OCI-LY1 (cell line): ENCODE measurements at regions not wholly inside any gene's neighbourhood (a gene's known extent, or its start where the extent isn't known, plus 50 kb on each side); places are given as distances from the start of the nearest gene placed in this dataset.

ENCODE experiments used
- H2AFZ ChIP-seq: fragments of 200-600 bp; sonication (generic), shearing (Covaris generic); 2 replicates; pipeline ENCODE4 v1.6.0; 2014; ENCODE audit warnings: antibody characterized with exemption, mild to moderate bottlenecking, low read length
- H3F3A ChIP-seq: fragments of 200-600 bp; sonication (generic), shearing (Covaris generic); 2 replicates; pipeline ENCODE4 v1.6.0; 2014; ENCODE audit warnings: mild to moderate bottlenecking, antibody characterized with exemption, low read length, moderate library complexity; ENCODE audit not compliant: insufficient read depth
- H3K27ac ChIP-seq: fragments of 200-600 bp; sonication (generic); 2 replicates; pipeline ENCODE4 v1.5.1; 2014; ENCODE audit warnings: low read length, mixed run types, mild to moderate bottlenecking, low read depth; ENCODE audit not compliant: poor library complexity, severe bottlenecking
- H3K27me3 ChIP-seq: fragments of 200-600 bp; sonication (generic); 2 replicates; pipeline ENCODE4 v1.6.0; 2014; ENCODE audit warnings: antibody characterized with exemption, mild to moderate bottlenecking, low read length, moderate library complexity; ENCODE audit not compliant: insufficient read depth
- H3K36me3 ChIP-seq: fragments of 200-600 bp; sonication (generic); 2 replicates; pipeline ENCODE4 v1.6.1; 2014; ENCODE audit warnings: mild to moderate bottlenecking, antibody characterized with exemption, low read length, moderate library complexity, mixed read lengths; ENCODE audit not compliant: insufficient read depth
- H3K4me1 ChIP-seq: fragments of 200-600 bp; sonication (generic); 2 replicates; pipeline ENCODE4 v1.5.1; 2014; ENCODE audit warnings: mild to moderate bottlenecking, low read length, moderate library complexity; ENCODE audit not compliant: insufficient read depth, severe bottlenecking
- H3K4me2 ChIP-seq: fragments of 200-600 bp; sonication (generic), shearing (Covaris generic); 2 replicates; pipeline ENCODE4 v1.6.1; 2014; ENCODE audit warnings: low read length
- H3K4me3 ChIP-seq: fragments of 200-600 bp; sonication (generic); 2 replicates; pipeline ENCODE4 v1.5.1; 2014; ENCODE audit warnings: low read length, low read depth, mild to moderate bottlenecking, mixed read lengths; ENCODE audit not compliant: poor library complexity, severe bottlenecking
- H3K79me2 ChIP-seq: fragments of 200-600 bp; shearing (Covaris generic); 2 replicates; pipeline ENCODE4 v1.6.1; 2016; ENCODE audit warnings: mixed run types, low read length, mixed read lengths; ENCODE audit not compliant: insufficient read depth
- H3K9ac ChIP-seq: fragments of 200-600 bp; sonication (generic), shearing (Covaris generic); 2 replicates; pipeline ENCODE4 v1.6.1; 2014; ENCODE audit warnings: mild to moderate bottlenecking, low read length, mixed read lengths
- H3K9me2 ChIP-seq: fragments of 200-600 bp; sonication (generic), shearing (Covaris generic); 2 replicates; pipeline ENCODE4 v1.6.1; 2014; ENCODE audit warnings: low read depth, mild to moderate bottlenecking, low read length, mixed read lengths
- H3K9me3 ChIP-seq: fragments of 200-600 bp; shearing (Covaris generic); 2 replicates; pipeline ENCODE4 v1.6.1; 2014; ENCODE audit warnings: low read length, mixed read lengths
- H4K20me1 ChIP-seq: fragments of 200-600 bp; sonication (generic), shearing (Covaris generic); 2 replicates; pipeline ENCODE4 v1.6.0; 2016; ENCODE audit warnings: mild to moderate bottlenecking, low read length; ENCODE audit not compliant: insufficient read depth
- CTCF ChIP-seq: fragments of 200-600 bp; sonication (generic), shearing (Covaris generic); IDR thresholded peaks from 2 replicates; pipeline ENCODE4 v1.5.1; 2017; ENCODE audit warnings: mild to moderate bottlenecking, antibody characterized with exemption, low read length, moderate library complexity, mixed read lengths
- EZH2 ChIP-seq: fragments of 200-600 bp; sonication (generic), shearing (Covaris generic); IDR thresholded peaks from 2 replicates; pipeline ENCODE4 v1.8.0; 2017; ENCODE audit warnings: borderline replicate concordance, mixed run types, mild to moderate bottlenecking, antibody characterized with exemption, low read length, moderate library complexity, mixed read lengths

- Histone ChIP-seq H2AFZ (no peak overlapping the region), H3K27ac (no peak overlapping the region), H3K9me2 (no peaks in the 10 kb centered on the region), H3K9ac (no peak overlapping the region), H3K4me1 (no peaks in the 10 kb centered on the region), H3F3A (no peaks in the 10 kb centered on the region), H3K27me3 (no peaks in the 10 kb centered on the region), H3K4me3 (no peak overlapping the region), H3K36me3 (no peaks in the 10 kb centered on the region), H4K20me1 (no peaks in the 10 kb centered on the region), H3K79me2 (no peaks in the 10 kb centered on the region), H3K9me3 (no peaks in the 10 kb centered on the region), H3K4me2 (no peak overlapping the region)
- no peak for TF ChIP-seq EZH2
- TF ChIP-seq CTCF, result no peak
Measured at GRCh38 chr2:107393516-107393915, 433.2 kb upstream of the RGPD4 start.

GRCh38 chr2:107398683-107399082 lies 428.0 kb upstream of the RGPD4 start:
- H3F3A ChIP-seq, result no peaks in the 10 kb centered on the region
- H3K36me3 ChIP-seq, result no peaks in the 10 kb centered on the region
- no peaks in the 10 kb centered on the region for H3K27me3 ChIP-seq
- no peaks in the 10 kb centered on the region for H3K79me2 ChIP-seq
- no peak overlapping the region for H3K27ac ChIP-seq
- no peak overlapping the region for H3K9ac ChIP-seq
- H4K20me1 ChIP-seq, result no peaks in the 10 kb centered on the region
- no peak overlapping the region for H3K4me3 ChIP-seq
- TF ChIP-seq EZH2 (no peak), CTCF (no peak)
- H3K9me2 ChIP-seq, result no peaks in the 10 kb centered on the region
- no peaks in the 10 kb centered on the region for H3K4me1 ChIP-seq
- H3K9me3 ChIP-seq, result no peaks in the 10 kb centered on the region
- no peak overlapping the region for H3K4me2 ChIP-seq
- H2AFZ ChIP-seq, result no peak overlapping the region

DNA sequence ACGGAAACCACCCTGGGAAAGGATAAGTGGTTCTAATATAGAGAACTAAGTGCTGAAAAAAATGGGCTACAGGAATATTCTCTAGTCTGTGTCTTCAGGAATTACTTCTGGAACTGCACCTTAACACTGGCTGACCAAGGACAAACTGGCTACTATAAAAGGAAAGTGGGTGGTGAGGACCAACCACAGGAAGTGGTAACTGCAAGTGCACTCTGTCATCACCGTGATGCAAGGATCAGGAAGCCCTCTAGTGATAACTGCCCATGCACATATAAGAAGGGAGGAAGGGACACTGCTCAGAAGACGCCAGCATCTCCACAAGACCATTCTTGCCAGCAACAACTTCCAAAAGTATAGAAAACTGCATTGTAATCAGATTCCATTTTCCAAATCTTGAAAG lies 424.4 kb upstream of the RGPD4 start:
- no peaks in the 10 kb centered on the region for H3K27me3 ChIP-seq
- H3F3A ChIP-seq, result no peaks in the 10 kb centered on the region
- no peak overlapping the region for H3K27ac ChIP-seq
- TF ChIP-seq CTCF, result no peak
- no peak for TF ChIP-seq EZH2
- H3K9me2 ChIP-seq, result no peaks in the 10 kb centered on the region
- H3K4me2 ChIP-seq, result no peak overlapping the region
- H4K20me1 ChIP-seq, result no peaks in the 10 kb centered on the region
- H3K4me3 ChIP-seq, result no peak overlapping the region
- no peaks in the 10 kb centered on the region for H3K9me3 ChIP-seq
- no peaks in the 10 kb centered on the region for H3K4me1 ChIP-seq
- no peak overlapping the region for H2AFZ ChIP-seq
- H3K79me2 ChIP-seq, result no peaks in the 10 kb centered on the region
- H3K36me3 ChIP-seq, result no peaks in the 10 kb centered on the region
- no peak overlapping the region for H3K9ac ChIP-seq
